A549 (cell line): ENCODE measurements at regions not wholly inside any gene's neighbourhood (a gene's known extent, or its start where the extent isn't known, plus 50 kb on each side); places are given as distances from the start of the nearest gene placed in this dataset.
"Not testable (repeated sequence)": the region's sequence is repeated elsewhere in the genome, so short reads cannot be mapped to it uniquely, and the experiment has no call there.

Experiments used
- ATAC-seq, 2 experiments: fragments of 200-7000 bp in 1 of 2; fragments of >200 bp in 1 of 2; cut with Nextera tagmentation in 1 of 2; cut with Tn5 transposase in 1 of 2; 3 replicates each; pipeline versions ENCODE4 v1.8.0 to v1.9.1; 2018 to 2020; ENCODE audit warnings: mild to moderate bottlenecking in 1 of 2, moderate library complexity in 1 of 2
- CTCF ChIA-PET: fragments of 300-600 bp; sonication (Branson Sonifier 250); formaldehyde crosslinking; extraction: SDS; loops from one replicate; lab custom pipeline; 2021; ENCODE audit warnings: antibody characterized with exemption, inconsistent platforms; lab: Yijun Ruan, JAX
- POLR2A ChIA-PET: fragments of 350-600 bp; formaldehyde crosslinking; extraction: SDS; loops from one replicate; lab custom pipeline; 2021; ENCODE audit warnings: antibody characterized with exemption, inconsistent platforms; lab: Yijun Ruan, JAX
- DNase-seq, 2 experiments: peaks; one replicate each; pipeline versions ENCODE4 v3.0.0 to v3.0.0-alpha.2; 2011 to 2016; ENCODE audit warnings: low read depth in 1 of 2, low spot score in 1 of 2
- FAIRE-seq: peaks from 2 replicates; lab custom pipeline; 2011; peaks lifted over from hg19 to GRCh38; lab: Jason Lieb, UNC
- H3K27ac ChIP-seq, 2 experiments: fragments of >200 bp; sonication (Bioruptor Twin); formaldehyde crosslinking; 3 replicates each; pipeline ENCODE4 v1.5.1; 2016 to 2017
- H3K4me1 ChIP-seq: fragments of >200 bp; sonication (Bioruptor Twin); formaldehyde crosslinking; 3 replicates; pipeline ENCODE4 v1.6.1; 2016
- H3K4me2 ChIP-seq: fragments of >200 bp; sonication (Bioruptor Twin); formaldehyde crosslinking; 3 replicates; pipeline ENCODE4 v1.6.1; 2016
- H3K4me3 ChIP-seq: fragments of >200 bp; sonication (Bioruptor Twin); formaldehyde crosslinking; 3 replicates; pipeline ENCODE4 v1.5.1; 2016
- H3K9me3 ChIP-seq: fragments of >200 bp; sonication (Bioruptor Twin); formaldehyde crosslinking; 3 replicates; pipeline ENCODE4 v1.6.1; 2016
- BHLHE40 ChIP-seq: IDR thresholded peaks from 2 replicates; pipeline ENCODE4 v1.6.1; 2012; ENCODE audit warnings: low read depth, low read length, inconsistent platforms
- CEBPB ChIP-seq, 2 experiments: fragments of >200 bp in 1 of 2; sonication (Bioruptor Twin) in 1 of 2; formaldehyde crosslinking in 1 of 2; IDR thresholded peaks; 2 replicates each; pipeline ENCODE4 v1.6.1; 2012 to 2016
- CHD2 ChIP-seq: fragments of 150-350 bp; IDR thresholded peaks from 2 replicates; pipeline ENCODE4 v1.6.1; 2014; ENCODE audit warnings: low read length; ENCODE audit not compliant: partially characterized antibody
- EHMT2 ChIP-seq: fragments of 200-600 bp; sonication (generic); IDR thresholded peaks from 2 replicates; pipeline ENCODE4 v1.6.1; 2016; ENCODE audit warnings: antibody characterized with exemption, low read depth, mild to moderate bottlenecking, moderate library complexity
- EP300 ChIP-seq, 2 experiments: fragments of >200 bp; sonication (Bioruptor Twin); formaldehyde crosslinking; IDR thresholded peaks; 2 replicates in 1 of 2; 3 replicates in 1 of 2; pipeline ENCODE4 v1.6.1; 2016 to 2017
- ESRRA ChIP-seq: fragments of 150-350 bp; IDR thresholded peaks from 2 replicates; pipeline ENCODE4 v1.6.1; 2014; ENCODE audit warnings: mild to moderate bottlenecking, low read length, borderline replicate concordance
- FOSB ChIP-seq: fragments of 250-450 bp; sonication (Bioruptor Pico); IDR thresholded peaks from 2 replicates; pipeline ENCODE4 v1.5.0; 2020; ENCODE audit warnings: mild to moderate bottlenecking, moderate library complexity
- GATA3 ChIP-seq: IDR thresholded peaks from 2 replicates; pipeline ENCODE4 v1.6.1; 2012; ENCODE audit warnings: borderline replicate concordance
- HDAC2 ChIP-seq: fragments of 200-600 bp; sonication (generic); IDR thresholded peaks from 2 replicates; pipeline ENCODE4 v1.6.1; 2016
- HES2 ChIP-seq: fragments of >200 bp; sonication (Bioruptor Twin); formaldehyde crosslinking; IDR thresholded peaks from 2 replicates; pipeline ENCODE4 v1.6.1; 2016
- HOXB5 ChIP-seq: fragments of 250-450 bp; sonication (Bioruptor Pico); IDR thresholded peaks from 2 replicates; pipeline ENCODE4 v1.5.0; 2020; ENCODE audit warnings: mild to moderate bottlenecking, moderate library complexity
- JUN ChIP-seq, 2 experiments: fragments of >200 bp; sonication (Bioruptor Twin); formaldehyde crosslinking; IDR thresholded peaks; 2 replicates in 1 of 2; 3 replicates in 1 of 2; pipeline ENCODE4 v1.6.1; 2016 to 2017
- JUNB ChIP-seq: fragments of >200 bp; sonication (Bioruptor Twin); formaldehyde crosslinking; IDR thresholded peaks from 2 replicates; pipeline ENCODE4 v1.6.1; 2016
- MAZ ChIP-seq: fragments of 150-350 bp; IDR thresholded peaks from 2 replicates; pipeline ENCODE4 v1.6.1; 2014; ENCODE audit warnings: antibody characterized with exemption, low read depth, low read length, borderline replicate concordance
- NFE2L2 ChIP-seq: fragments of 150-350 bp; conservative IDR thresholded peaks from 2 replicates; pipeline ENCODE4 v1.6.1; 2014; ENCODE audit warnings: low read length
- NPAS2 ChIP-seq: fragments of 250-450 bp; sonication (Bioruptor Pico); IDR thresholded peaks from 2 replicates; pipeline ENCODE4 v1.8.0; 2022; ENCODE audit warnings: mild to moderate bottlenecking, moderate library complexity, borderline replicate concordance
- NR3C1 ChIP-seq: fragments of >200 bp; sonication (Bioruptor Twin); formaldehyde crosslinking; IDR thresholded peaks from 3 replicates; pipeline ENCODE4 v1.6.1; 2017
- PBX3 ChIP-seq: IDR thresholded peaks from 2 replicates; pipeline ENCODE4 v1.6.1; 2012
- PHF8 ChIP-seq: fragments of 200-600 bp; sonication (generic); IDR thresholded peaks from 2 replicates; pipeline ENCODE4 v1.6.1; 2016; ENCODE audit warnings: low read depth, mild to moderate bottlenecking, antibody characterized with exemption, moderate library complexity, borderline replicate concordance
- RFX5 ChIP-seq: fragments of 450-650 bp; IDR thresholded peaks from 2 replicates; pipeline ENCODE4 v1.7.1; 2014; ENCODE audit warnings: antibody characterized with exemption, mild to moderate bottlenecking, moderate library complexity
- TFCP2L1 ChIP-seq: fragments of 250-450 bp; sonication (Bioruptor Pico); IDR thresholded peaks from 2 replicates; pipeline ENCODE4 v1.5.0; 2021; ENCODE audit warnings: mild to moderate bottlenecking
- WGBS: methylation state at CpG from one replicate; pipeline ENCODE4 v1.1.6; 2017; ENCODE audit errors: missing lambda C conversion rate; 5-methylcytosine and 5-hydroxymethylcytosine counted together

- DNase-seq, result no peak
- Histone ChIP-seq H3K4me1 (no peaks in the 10 kb centered on the region), H3K4me3 (no peak overlapping the region), H3K27ac (no peak overlapping the region), H3K4me2 (no peak overlapping the region), H3K9me3 (no peaks in the 10 kb centered on the region)
- no peak for FAIRE-seq
- ATAC-seq, result no peak
- ChIA-PET CTCF (no interaction called here), POLR2A (no interaction called here)
- TF ChIP-seq HOXB5 (CRISPR knock-in tag), result no peak
- TF ChIP-seq EHMT2, result no peak
- TF ChIP-seq NFE2L2, result no peak
- TF ChIP-seq CEBPB (IDR thresholded peaks at IDR 0.05), result no peak
- TF ChIP-seq MAZ, result no peak
- WGBS, result 39% methylated on average over 17 of the region's 21 CpGs
These were observed 167.0 kb downstream of the ERMARD start for GRCh38 chr6:169918239-169918953.

GRCh38 chr6:169917153-169917552 lies 165.7 kb downstream of the ERMARD start:
- WGBS, result 7% methylated on average over 3 of the region's 3 CpGs
- Histone ChIP-seq H3K4me1 (no peaks in the 10 kb centered on the region), H3K27ac (no peak overlapping the region), H3K4me3 (no peak overlapping the region), H3K9me3 (no peaks in the 10 kb centered on the region), H3K4me2 (no peak overlapping the region)
- ChIA-PET POLR2A (no interaction called here), CTCF (no interaction called here)
- no peak for ATAC-seq
- TF ChIP-seq ESRRA (no peak), NR3C1 (no peak), PHF8 (no peak), FOSB (CRISPR knock-in tag) (no peak), GATA3 (no peak), HES2 (no peak), RFX5 (no peak), TFCP2L1 (no peak)
- DNase-seq, result no peak
- FAIRE-seq, result no peak

GRCh38 chr6:169915769-169916550 lies 164.5 kb downstream of the ERMARD start:
- Histone ChIP-seq H3K9me3 (no peaks in the 10 kb centered on the region), H3K27ac (no peak overlapping the region), H3K4me1 (no peaks in the 10 kb centered on the region), H3K4me3 (no peak overlapping the region), H3K4me2 (no peak overlapping the region)
- 71% methylated on average over 17 of the region's 22 CpGs for WGBS
- no peak for TF ChIP-seq PBX3
- TF ChIP-seq CHD2, result no peak
- no peak for TF ChIP-seq BHLHE40
- no peak for TF ChIP-seq NPAS2 (CRISPR knock-in tag)
- no peak for TF ChIP-seq EP300 (IDR thresholded peaks at IDR 0.05)
- no peak for TF ChIP-seq JUNB
- no peak for TF ChIP-seq JUN (IDR thresholded peaks at IDR 0.05)
- TF ChIP-seq TFCP2L1, result no peak
- no peak for TF ChIP-seq HDAC2
- TF ChIP-seq ESRRA, result no peak
- ATAC-seq, result no peak
- ChIA-PET CTCF (no interaction called here), POLR2A (no interaction called here)
- FAIRE-seq, result no peak
- DNase-seq, result no peak

- DNase-seq, FAIRE-seq, H3K9me3 ChIP-seq, H3K27ac ChIP-seq, POLR2A ChIA-PET, ATAC-seq, H3K4me3 ChIP-seq, CTCF ChIA-PET, H3K4me2 ChIP-seq, H3K4me1 ChIP-seq: not testable (repeated sequence)
- 38% methylated on average over 3 of the region's 3 CpGs for WGBS
These were observed 162.3 kb downstream of the ERMARD start for GRCh38 chr6:169913745-169914144.
